ENCODE measurements at regions not wholly inside any gene's neighbourhood (a gene's known extent, or its start where the extent isn't known, plus 50 kb on each side); places are given as distances from the start of the nearest gene placed in this dataset.
"Not testable (repeated sequence)": the region's sequence is repeated elsewhere in the genome, so short reads cannot be mapped to it uniquely, and the experiment has no call there.

DNA sequence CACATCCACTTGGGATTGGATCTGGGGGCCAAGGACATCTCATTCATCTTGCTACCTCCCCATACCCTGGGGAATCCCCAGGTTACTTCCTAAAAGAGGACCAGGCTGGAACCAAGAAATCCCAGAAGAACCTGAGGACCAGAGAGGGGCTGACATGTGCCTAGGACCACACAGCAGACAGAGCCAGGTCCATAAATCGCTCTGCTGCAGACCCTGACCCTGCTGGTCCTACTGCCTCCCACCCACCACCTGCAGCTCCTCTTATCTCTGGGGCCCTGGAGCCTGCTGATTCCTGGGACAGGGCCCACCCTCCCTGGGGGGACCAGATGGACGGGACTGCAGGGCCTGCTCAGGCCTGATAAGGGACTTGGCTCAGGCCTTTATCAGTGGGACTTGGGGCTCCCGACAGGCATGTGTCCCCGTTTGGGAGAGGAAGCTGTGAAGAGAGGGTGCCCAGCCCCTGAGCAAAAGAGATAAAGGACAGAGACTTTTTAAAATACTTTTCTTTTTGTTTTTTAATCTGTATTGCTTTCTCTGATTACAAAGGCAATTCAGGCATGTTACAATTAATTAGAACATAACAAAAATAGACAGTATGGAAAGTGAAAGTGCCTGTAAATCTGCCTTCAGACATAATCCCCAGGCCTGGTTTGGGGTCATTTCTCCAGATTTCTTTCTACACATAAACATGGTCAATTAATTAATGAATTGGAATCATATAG lies 101.3 kb upstream of the LARP1 start:
- DNase-seq (ENCODE audit: insufficient read length, low spot score): no peak
- FAIRE-seq: no peak

DNA sequence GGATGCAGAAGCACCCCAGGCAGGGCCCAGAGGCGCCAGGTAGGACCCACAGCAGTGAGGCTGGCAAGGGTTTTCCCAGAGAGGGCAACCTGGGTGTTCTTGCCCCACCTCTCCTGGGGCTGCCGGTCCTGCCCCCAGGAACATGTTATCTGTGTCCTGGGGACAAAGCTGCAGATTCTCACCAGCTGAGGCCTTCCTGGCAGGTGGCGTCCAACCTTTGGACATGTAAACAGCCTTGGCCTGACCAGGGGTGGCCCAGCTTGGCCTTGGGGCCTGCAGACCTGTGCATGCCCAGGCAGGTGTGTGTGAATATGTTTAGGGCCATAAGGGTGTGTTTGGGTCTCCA lies 101.8 kb upstream of the LARP1 start:
- FAIRE-seq (no peak), DNase-seq (ENCODE audit: insufficient read length, low spot score) (no peak)

DNA sequence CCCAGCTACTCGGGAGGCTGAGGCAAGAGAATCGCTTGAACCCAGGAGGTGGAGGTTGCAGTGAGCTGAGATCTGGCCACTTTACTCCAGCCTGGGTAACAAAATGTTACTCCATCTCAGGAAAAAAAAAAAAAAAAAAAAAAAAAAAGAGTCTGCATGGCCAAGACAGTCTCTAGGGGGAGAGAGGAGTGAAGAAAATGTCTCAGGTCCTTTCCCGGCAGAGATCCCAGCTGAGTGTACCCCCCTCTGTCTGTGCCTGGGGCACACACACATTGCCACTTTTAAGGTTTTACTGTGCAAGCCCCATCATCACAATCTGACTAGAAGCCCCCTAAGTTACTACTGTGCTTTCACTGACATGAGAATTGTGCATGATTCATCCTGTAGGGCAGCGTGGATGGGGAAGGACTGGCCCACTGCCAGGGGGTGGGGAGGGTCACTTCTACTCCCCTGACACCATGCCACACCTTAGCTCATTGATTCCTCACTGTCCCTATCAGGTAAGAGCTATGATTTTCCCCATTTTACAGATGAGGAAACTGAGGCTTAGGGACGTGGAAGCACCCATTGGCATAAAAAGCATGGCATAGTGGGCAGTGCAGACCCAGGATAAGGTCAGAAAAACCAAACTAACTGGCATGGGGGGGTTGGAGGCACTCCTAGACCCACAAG lies 102.3 kb upstream of the LARP1 start:
- FAIRE-seq (no peak), DNase-seq (ENCODE audit: insufficient read length, low spot score) (no peak)

GRCh38 chr5:154651795-154652194 lies 103.4 kb upstream of the LARP1 start:
- not testable (repeated sequence) for DNase-seq (ENCODE audit: insufficient read length, low spot score); FAIRE-seq

- no peak for FAIRE-seq
- DNase-seq (ENCODE audit: insufficient read length, low spot score): no peak
Measured at GRCh38 chr5:154648706-154649105, 106.5 kb upstream of the LARP1 start.

DNA sequence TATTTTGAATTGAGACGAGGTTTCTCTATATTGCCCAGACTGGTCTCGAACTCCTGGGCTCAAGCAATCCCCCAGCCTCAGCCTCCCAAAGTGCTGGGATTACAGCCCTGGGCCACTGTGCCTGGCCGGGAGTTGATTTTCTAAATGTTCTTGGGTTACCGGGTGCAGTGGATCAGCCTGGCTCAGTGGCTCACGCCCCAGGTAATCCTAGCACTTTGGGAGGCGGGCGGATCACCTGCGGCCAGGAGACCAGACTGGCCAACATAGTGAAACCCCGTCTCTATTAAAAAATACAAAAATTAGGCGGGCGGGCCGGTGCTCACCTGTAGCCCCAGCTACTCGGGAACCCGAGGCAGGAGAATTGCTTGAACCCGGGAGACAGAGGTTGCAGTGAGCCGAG lies 106.9 kb upstream of the LARP1 start:
- DNase-seq (ENCODE audit: insufficient read length, low spot score): no peak
- FAIRE-seq: no peak

DNA sequence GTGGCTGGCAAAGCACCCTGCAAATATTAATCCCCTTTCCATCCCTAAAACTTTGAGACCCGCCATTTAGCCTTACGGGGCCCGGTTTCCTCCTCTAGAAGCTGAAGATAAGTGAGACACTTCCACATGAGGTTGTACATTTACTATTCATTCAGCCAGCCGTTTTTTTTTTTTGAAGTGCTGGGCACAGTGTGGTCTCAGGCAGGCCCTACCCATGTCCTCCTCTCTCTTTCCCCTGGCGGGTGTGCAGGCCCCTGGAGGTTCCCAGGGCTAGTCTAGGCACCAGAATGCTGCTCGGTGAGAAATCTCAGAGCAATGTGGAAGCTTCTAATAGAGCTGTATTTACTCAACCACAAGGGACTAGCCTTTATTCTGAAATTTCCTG lies 107.4 kb upstream of the LARP1 start:
- FAIRE-seq (no peak), DNase-seq (ENCODE audit: insufficient read length, low spot score) (no peak)

DNA sequence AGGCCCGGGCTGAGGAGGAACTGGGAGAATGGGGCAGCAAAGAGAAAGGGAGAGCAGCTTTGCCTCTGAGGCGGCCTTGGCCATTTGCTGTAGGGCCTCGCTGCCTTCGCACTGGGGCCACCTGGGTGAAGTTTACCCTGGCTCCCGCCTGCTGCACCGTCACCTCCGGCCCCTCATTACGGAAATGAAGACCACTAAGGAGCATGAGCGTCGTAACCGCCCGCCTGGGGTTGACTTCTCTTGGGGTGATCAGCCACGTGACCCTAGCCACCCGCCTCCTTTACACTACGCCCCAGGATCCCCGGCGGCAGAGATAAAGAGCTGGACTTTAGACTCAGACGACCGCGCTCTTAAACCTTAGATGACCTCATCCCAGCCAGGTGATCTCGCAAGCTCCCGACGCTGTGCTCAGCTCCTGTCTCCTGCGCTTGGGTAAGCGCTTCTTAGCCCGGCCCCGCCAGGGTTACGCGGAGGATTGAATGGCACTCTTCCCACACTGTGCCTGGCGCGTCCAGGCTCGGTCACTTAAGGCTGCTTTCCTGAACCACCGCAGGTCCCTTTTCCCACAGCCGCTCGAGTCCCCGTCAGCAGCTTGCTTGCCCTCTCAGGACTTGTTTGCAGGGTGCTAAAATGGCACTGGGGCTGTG lies 107.9 kb upstream of the LARP1 start:
- FAIRE-seq (no peak), DNase-seq (ENCODE audit: insufficient read length, low spot score) (peak; percentile 52)

GRCh38 chr5:154646745-154647113 lies 108.4 kb upstream of the LARP1 start:
- no peak for DNase-seq (ENCODE audit: insufficient read length, low spot score)
- no peak for FAIRE-seq

GRCh38 chr5:154644745-154645411 lies 110.3 kb upstream of the LARP1 start:
- DNase-seq (ENCODE audit: insufficient read length, low spot score) (no peak), FAIRE-seq (no peak)

DNA sequence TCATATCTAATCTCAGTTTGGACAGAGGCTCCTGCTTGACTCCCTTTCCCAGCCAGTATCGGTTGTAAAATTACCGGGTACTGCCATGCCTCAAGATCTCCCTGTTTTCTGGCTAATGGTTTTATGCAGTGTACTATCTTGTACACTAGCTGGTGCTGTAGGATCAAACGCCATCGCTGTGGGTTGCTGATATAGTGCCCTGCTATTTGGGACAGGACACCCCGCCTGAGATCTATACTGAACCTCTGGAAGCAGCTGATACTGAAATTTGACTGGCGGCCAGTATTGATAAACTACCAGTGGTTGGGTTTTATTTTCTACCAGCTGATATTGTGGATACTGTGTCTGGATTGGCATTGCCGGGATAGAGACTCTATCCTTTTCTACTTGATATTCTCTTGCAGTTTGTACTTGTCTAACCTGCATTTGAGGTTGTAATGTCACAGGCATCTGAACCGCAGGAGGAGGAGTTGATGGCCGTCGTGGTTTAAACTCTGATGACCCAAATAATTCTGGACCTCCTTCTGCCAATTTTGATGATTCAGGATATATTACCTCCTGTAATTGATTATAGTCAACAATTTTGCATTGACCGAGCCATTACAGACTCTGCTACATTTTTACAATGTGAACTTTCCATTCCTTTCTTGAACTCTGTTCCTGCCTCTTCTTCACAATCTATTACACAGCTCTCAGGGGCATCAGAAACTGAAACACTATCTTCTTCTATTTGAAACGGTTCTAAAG lies 112.5 kb upstream of the LARP1 start:
- DNase-seq (ENCODE audit: insufficient read length, low spot score) (no peak), FAIRE-seq (no peak)

DNA sequence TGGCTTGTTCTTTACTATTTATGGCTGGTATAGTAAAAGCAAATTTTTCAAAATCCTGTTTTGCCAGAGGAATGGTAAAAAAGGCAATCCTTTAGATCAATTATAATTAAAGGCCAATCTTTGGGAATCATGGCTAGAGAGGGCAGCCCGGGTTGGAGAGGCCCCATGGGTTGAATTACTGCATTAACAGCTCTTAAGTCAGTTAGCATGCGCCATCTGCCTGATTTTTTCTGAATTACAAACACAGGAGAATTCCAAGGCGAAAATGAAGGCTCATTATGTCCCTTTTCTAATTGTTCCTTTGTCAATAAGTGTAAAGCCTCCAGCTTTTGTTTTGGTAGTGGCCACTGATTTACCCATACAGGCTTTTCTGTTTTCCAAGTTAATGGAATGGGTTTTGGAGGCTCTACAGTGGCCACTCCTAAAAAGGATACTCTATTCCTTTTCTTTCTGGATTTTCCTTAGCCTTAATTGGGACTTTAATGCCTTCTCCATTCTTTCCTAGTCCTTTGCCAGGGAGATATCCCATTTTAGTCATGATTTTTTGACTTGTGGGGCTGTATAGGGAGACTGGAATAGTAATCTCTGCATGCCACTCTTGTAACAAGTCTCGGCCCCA lies 114.9 kb upstream of the LARP1 start:
- FAIRE-seq: peak; percentile 23
- DNase-seq (ENCODE audit: insufficient read length, low spot score): not testable (repeated sequence)

- FAIRE-seq; DNase-seq (ENCODE audit: insufficient read length, low spot score): not testable (repeated sequence)
Measured at GRCh38 chr5:154636786-154637185, 118.4 kb upstream of the LARP1 start.

DNA sequence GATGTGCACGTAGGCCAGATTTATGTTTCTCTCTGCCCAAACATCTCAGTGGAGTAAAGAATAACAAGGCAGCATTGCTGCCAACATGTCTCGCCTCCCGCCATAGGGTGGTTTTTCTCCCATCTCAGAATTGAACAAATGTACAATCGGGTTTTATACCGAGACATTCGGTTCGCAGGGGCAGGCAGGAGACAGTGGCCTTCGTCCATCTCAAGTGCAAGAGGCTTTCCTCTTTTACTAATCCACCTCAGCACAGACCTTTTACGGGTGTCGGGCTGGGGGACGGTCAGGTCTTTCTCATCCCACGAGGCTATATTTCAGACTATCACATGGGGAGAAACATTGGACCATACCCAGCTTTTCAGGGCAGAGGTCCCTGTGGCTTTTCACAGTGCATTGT lies 118.9 kb upstream of the LARP1 start:
- not testable (repeated sequence) for FAIRE-seq; DNase-seq (ENCODE audit: insufficient read length, low spot score)

DNA sequence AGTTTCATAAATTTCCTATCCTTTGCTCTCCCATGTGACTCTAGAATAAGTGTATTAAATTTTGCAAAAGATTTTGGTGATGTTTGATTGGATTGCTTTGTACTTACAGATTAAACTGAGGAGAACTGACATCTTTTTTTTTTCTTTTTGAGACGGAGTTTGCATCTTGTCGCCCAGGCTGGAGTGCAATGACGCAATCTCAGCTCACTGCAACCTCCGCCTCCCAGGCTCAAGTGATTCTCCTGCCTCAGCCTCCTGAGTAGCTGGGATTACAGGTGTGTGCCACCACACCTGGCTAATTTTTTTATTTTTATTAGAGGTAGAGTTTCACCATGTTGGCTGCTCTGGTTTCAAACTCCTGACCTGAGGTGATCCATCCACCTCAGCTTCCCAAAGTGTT lies 121.4 kb upstream of the LARP1 start:
- DNase-seq (ENCODE audit: insufficient read length, low spot score); FAIRE-seq: not testable (repeated sequence)

- no peak for DNase-seq (ENCODE audit: insufficient read length, low spot score)
- FAIRE-seq: no peak
Measured at GRCh38 chr5:154631141-154631540, 124.0 kb upstream of the LARP1 start.

DNA sequence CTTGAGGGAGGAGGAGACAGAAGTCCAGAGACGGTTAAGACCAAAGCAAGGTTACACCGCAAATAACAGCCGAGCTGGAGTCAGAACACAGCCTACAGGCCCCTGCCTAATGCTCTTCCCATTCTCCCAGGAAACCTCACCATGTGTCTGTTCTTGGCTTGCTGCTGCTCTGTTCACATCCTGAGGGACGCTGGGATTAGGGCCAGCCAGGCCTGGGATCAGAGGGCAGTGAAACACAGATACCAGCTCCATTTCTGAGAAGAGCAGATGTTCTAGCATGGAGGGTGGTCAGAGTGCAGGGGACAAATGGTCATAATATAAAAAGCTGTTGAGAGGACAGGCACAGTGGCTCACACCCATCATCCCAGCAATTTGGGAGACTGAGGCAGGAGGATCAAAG lies 124.8 kb upstream of the LARP1 start:
- FAIRE-seq: no peak
- no peak for DNase-seq (ENCODE audit: insufficient read length, low spot score)

GRCh38 chr5:154628685-154629084 lies 126.5 kb upstream of the LARP1 start:
- no peak for FAIRE-seq

GRCh38 chr5:154627698-154628678 lies 127.2 kb upstream of the LARP1 start:
- no peak for FAIRE-seq
- DNase-seq (ENCODE audit: insufficient read length, low spot score): no peak

More at GRCh38 chr5:154628685-154629084, 126.5 kb upstream of the LARP1 start:
- no peak for DNase-seq (ENCODE audit: insufficient read length, low spot score)

Measured in GM19239 (cell line).